Tibial artery (tissue), 4 donors: ENCODE measurements at regions not wholly inside any gene's neighbourhood (a gene's known extent, or its start where the extent isn't known, plus 50 kb on each side); places are given as distances from the start of the nearest gene placed in this dataset.
A peak's percentile ranks its signal among the peaks of the same experiment; 100 is the strongest.
"Not testable (repeated sequence)": the region's sequence is repeated elsewhere in the genome, so short reads cannot be mapped to it uniquely, and the experiment has no call there.

Experiments
- DNase-seq, 2 donors: peaks; one replicate each; pipeline ENCODE4 v3.0.0-alpha.2; 2019
- H3K27ac ChIP-seq, 2 donors: fragments of 200-600 bp; sonication (generic) in 1 of 2; 1 replicate in 1 of 2; 2 replicates in 1 of 2; pipeline ENCODE4 v1.5.1; 2018 to 2019; ENCODE audit warnings: mild to moderate bottlenecking in 1 of 2
- H3K27me3 ChIP-seq, 2 donors: fragments of 200-600 bp; sonication (generic) in 1 of 2; one replicate each; pipeline versions ENCODE4 v1.5.1 to v1.6.0; 2016 to 2019
- H3K36me3 ChIP-seq, 3 donors: fragments of 200-600 bp; sonication (generic) in 2 of 3; one replicate each; pipeline ENCODE4 v1.5.1; 2016 to 2019; ENCODE audit warnings: mild to moderate bottlenecking in 2 of 3
- H3K4me1 ChIP-seq, 4 donors: fragments of 200-600 bp; sonication (generic) in 2 of 4; 1 replicate in 3 of 4; 2 replicates in 1 of 4; pipeline ENCODE4 v1.5.1; 2016 to 2019
- H3K4me3 ChIP-seq, 2 donors: fragments of 200-600 bp; sonication (generic) in 1 of 2; 1 replicate in 1 of 2; 2 replicates in 1 of 2; pipeline ENCODE4 v1.5.1; 2018 to 2019; ENCODE audit warnings: mild to moderate bottlenecking in 2 of 2
- H3K9me3 ChIP-seq, 3 donors: fragments of 200-600 bp; sonication (generic) in 1 of 3; one replicate each; pipeline ENCODE4 v1.5.1; 2016 to 2019
- intact Hi-C: fragments of 100-400 bp; cut with DNase I; formaldehyde crosslinking; loops from one replicate; pipeline ENCODE4 v1.15.0; 2023; ENCODE audit warnings: low total_unique reads
- TF ChIP-seq, protein P1 (sequence below), 2 experiments: fragments of 200-600 bp in 1 of 2; fragments of 450-650 bp in 1 of 2; IDR thresholded peaks; one replicate each; pipeline ENCODE4 v1.5.1; 2017 to 2019; ENCODE audit warnings: antibody characterized with exemption in 2 of 2, mild to moderate bottlenecking in 1 of 2, moderate library complexity in 1 of 2

DNA sequence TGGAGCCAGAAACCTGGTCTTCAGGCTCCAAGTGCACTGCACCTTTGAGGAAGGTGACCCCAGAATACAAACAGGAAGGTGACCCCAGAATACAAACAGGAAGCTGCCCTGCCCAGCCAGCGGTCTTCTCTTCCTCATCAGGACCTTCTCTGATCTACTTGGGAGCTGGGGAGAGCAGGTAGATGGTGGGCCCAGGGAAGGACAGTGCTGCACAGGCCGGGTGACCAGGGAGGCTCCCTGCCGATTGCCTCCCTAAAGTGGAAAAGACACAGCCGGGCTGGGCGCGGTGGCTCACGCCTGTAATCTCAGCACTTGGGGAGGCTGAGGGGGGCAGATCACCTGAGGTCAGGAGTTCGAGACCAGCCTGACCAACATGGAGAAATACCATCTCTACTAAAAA, 151.8 kb upstream of the CHST15 start:
- H3K9me3 ChIP-seq = no peaks in the 10 kb centered on the region
- no peak overlapping the region for H3K27ac ChIP-seq
- intact Hi-C loops = no loop called here
- H3K27me3 ChIP-seq = no peaks in the 10 kb centered on the region
- H3K4me1 ChIP-seq = no peaks in the 10 kb centered on the region
- no peaks in the 10 kb centered on the region for H3K36me3 ChIP-seq
- TF ChIP-seq, protein P1, sequence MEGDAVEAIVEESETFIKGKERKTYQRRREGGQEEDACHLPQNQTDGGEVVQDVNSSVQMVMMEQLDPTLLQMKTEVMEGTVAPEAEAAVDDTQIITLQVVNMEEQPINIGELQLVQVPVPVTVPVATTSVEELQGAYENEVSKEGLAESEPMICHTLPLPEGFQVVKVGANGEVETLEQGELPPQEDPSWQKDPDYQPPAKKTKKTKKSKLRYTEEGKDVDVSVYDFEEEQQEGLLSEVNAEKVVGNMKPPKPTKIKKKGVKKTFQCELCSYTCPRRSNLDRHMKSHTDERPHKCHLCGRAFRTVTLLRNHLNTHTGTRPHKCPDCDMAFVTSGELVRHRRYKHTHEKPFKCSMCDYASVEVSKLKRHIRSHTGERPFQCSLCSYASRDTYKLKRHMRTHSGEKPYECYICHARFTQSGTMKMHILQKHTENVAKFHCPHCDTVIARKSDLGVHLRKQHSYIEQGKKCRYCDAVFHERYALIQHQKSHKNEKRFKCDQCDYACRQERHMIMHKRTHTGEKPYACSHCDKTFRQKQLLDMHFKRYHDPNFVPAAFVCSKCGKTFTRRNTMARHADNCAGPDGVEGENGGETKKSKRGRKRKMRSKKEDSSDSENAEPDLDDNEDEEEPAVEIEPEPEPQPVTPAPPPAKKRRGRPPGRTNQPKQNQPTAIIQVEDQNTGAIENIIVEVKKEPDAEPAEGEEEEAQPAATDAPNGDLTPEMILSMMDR (IDR thresholded peaks at IDR 0.05) = no peak
- no peak for DNase-seq
- no peak overlapping the region for H3K4me3 ChIP-seq

DNA sequence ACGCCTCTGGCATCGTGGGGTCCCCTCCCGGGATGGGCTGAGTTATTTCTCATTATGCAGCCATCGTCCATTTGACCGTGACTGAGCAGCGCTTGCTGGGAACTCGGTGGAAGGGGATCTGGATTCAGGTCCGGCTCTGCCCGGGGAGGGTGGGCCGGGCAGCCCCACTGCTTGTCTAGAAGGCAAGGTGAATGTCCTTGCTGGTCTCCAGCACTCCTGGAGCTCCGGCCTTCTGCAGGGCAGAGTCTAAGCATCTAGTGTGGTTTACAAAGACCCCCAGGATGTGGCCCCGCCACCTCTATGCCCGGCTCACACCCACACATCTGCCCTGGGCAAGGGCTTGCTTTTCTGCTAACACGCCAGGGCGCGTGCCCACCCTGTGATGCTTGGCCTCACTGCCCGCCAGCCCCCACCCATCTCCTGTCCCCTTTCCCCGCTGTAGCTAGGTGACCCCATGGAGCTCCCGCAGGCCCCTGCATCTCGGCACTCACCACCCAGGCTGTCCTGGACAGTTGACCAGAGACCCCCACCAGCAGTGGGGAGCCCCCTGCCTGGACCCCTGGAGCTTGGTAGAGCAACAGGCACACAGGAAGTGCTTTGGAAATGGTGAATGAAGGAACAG, 151.0 kb upstream of the CHST15 start:
- peak in 1 of 2 donors; percentile 53 for DNase-seq
- intact Hi-C loops = no loop called here
- Histone ChIP-seq H3K4me3 (no peak overlapping the region), H3K36me3 (no peaks in the 10 kb centered on the region), H3K27ac (no peak overlapping the region), H3K4me1 (no peaks in the 10 kb centered on the region), H3K9me3 (no peaks in the 10 kb centered on the region), H3K27me3 (no peaks in the 10 kb centered on the region)
- TF ChIP-seq, protein P1 (IDR thresholded peaks at IDR 0.05) = no peak

DNA sequence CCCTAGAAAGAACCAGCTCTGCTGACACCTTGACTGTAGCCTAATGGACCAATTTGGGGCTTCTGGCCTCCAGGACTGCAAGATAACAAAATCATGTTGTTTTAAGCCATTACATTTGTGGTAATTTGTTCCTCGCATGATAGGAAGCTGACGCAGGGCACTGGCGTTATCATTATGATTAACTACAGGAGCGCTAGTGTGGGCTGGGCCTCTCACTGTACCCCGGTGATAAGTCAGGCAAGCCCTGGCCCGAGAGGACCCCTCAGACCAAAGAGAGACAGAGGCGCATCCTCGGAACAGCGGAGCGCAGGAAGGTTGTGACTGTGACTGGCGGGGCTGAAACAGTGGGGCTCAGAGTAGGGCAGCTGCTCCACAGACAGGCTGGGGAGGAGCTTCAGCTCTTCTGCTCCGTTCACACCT, 150.3 kb upstream of the CHST15 start:
- TF ChIP-seq, protein P1 (IDR thresholded peaks at IDR 0.05) = no peak
- Histone ChIP-seq H3K27me3 (no peaks in the 10 kb centered on the region), H3K9me3 (no peaks in the 10 kb centered on the region), H3K4me1 (no peaks in the 10 kb centered on the region), H3K4me3 (no peak overlapping the region), H3K36me3 (no peaks in the 10 kb centered on the region), H3K27ac (no peak overlapping the region)
- DNase-seq = no peak
- intact Hi-C loops = no loop called here

DNA sequence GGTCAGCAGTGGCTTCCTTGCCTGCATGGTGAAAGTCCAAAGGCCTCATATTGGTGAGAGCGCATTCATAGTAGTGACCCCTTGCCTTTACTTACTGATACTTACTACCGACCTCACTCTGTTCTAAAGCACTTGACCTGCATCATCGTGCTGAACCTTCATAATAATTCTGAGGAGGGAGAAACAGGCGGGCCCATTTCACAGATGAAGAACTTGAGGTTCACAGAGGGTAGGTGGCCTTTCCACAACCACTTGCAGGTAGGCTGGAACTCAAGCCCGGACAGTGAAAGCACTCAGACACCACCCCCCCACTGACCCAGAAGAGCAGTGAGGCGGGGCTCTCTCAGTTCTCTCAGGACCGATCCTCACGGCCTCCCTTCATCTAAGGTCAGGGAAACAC, 149.4 kb upstream of the CHST15 start:
- intact Hi-C loops = no loop called here
- H3K9me3 ChIP-seq = no peaks in the 10 kb centered on the region
- TF ChIP-seq, protein P1 (IDR thresholded peaks at IDR 0.05) = no peak
- H3K27me3 ChIP-seq = no peaks in the 10 kb centered on the region
- no peak overlapping the region for H3K4me3 ChIP-seq
- H3K36me3 ChIP-seq = no peaks in the 10 kb centered on the region
- H3K4me1 ChIP-seq = peaks cover 0 to 8% (median 0%) of the 10 kb centered on the region in 4 donors
- H3K27ac ChIP-seq = no peak overlapping the region
- DNase-seq = no peak

DNA sequence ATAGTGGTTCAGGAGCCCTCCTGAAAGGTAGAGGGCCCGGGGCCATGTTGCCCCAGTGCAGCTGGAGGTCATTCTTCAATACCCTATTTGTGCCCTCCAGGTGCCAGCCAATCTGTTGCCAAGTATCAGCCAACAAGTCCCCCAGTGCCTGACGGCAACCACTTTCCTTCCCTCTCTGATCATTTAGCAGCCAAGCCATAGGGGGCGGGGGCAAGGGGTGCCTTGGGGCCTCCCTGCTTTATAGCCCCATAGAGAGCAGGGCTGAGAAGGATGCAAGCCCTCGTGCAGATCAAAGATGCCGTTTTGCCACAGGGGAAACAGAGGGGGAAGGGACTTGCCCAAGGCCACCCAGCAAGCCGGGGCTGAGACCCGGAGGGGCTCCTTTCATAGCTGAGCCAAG, 149.0 kb upstream of the CHST15 start:
- intact Hi-C loops = no loop called here
- Histone ChIP-seq H3K9me3 (no peaks in the 10 kb centered on the region), H3K27me3 (no peaks in the 10 kb centered on the region), H3K4me1 (peaks cover 0 to 12% (median under 1%) of the 10 kb centered on the region in 4 donors), H3K36me3 (no peaks in the 10 kb centered on the region), H3K4me3 (no peak overlapping the region), H3K27ac (no peak overlapping the region)
- no peak for DNase-seq
- TF ChIP-seq, protein P1 (IDR thresholded peaks at IDR 0.05) = no peak

DNA sequence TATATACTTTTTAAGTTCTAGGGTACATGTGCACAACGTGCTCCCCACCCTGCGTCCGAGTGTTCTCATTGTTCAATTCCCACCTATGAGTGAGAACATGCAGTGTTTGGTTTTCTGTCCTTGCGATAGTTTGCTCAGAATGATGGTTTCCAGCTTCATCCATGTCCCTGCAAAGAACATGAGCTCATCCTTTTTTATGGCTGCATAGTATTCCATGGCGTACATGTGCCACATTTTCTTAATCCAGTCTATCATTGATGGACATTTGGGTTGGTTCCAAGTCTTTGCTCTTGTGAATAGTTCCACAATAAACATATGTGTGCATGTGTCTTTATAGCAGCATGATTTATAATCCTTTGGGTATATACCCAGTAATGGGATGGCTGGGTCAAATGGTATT, 148.1 kb upstream of the CHST15 start:
- H3K36me3 ChIP-seq, intact Hi-C loops, H3K4me3 ChIP-seq, H3K27me3 ChIP-seq, H3K9me3 ChIP-seq, DNase-seq, H3K27ac ChIP-seq: not testable (repeated sequence)
- peaks cover 0 to 17% (median 3%) of the 10 kb centered on the region in 4 donors for H3K4me1 ChIP-seq
